SIG-M5 treated with dmso at 0.1 percent for 504 hours (cell line): ENCODE measurements at regions not wholly inside any gene's neighbourhood (a gene's known extent, or its start where the extent isn't known, plus 50 kb on each side); places are given as distances from the start of the nearest gene placed in this dataset.
A peak's percentile ranks its signal among the peaks of the same experiment; 100 is the strongest.
"Not testable (repeated sequence)": the region's sequence is repeated elsewhere in the genome, so short reads cannot be mapped to it uniquely, and the experiment has no call there.

Experiments used
- DNase-seq: peaks from one replicate; lab custom pipeline; 2025; ENCODE audit not compliant: unreplicated experiment; lab: John Stamatoyannopoulos, UW

- DNase-seq, result no peak
Observed at GRCh38 chr5:125433457-125433856, 687.0 kb upstream of the ZNF608 start.

GRCh38 chr5:125439243-125439642 is 692.8 kb upstream of the ZNF608 start:
- no peak for DNase-seq

- no peak for DNase-seq
Observed at GRCh38 chr5:125440905-125441304, 694.5 kb upstream of the ZNF608 start.

GRCh38 chr5:125446986-125447385 is 700.5 kb upstream of the ZNF608 start:
- DNase-seq, result peak; percentile 25

- no peak for DNase-seq
Observed at GRCh38 chr5:125450771-125451170, 704.3 kb upstream of the ZNF608 start.

GRCh38 chr5:125451622-125452021 is 705.2 kb upstream of the ZNF608 start:
- DNase-seq, result no peak

- no peak for DNase-seq
Observed at GRCh38 chr5:125452991-125453390, 706.6 kb upstream of the ZNF608 start.

- no peak for DNase-seq
Observed at GRCh38 chr5:125455041-125455440, 708.6 kb upstream of the ZNF608 start.

- not testable (repeated sequence) for DNase-seq
Observed at GRCh38 chr5:125456005-125456404, 709.6 kb upstream of the ZNF608 start.

GRCh38 chr5:125457617-125458016 is 711.2 kb upstream of the ZNF608 start:
- DNase-seq, result no peak

- not testable (repeated sequence) for DNase-seq
Observed at GRCh38 chr5:125458949-125459348, 712.5 kb upstream of the ZNF608 start.

GRCh38 chr5:125461641-125462072 is 715.2 kb upstream of the ZNF608 start:
- DNase-seq, result no peak

GRCh38 chr5:125463466-125464092 is 717.1 kb upstream of the ZNF608 start:
- DNase-seq, result no peak

GRCh38 chr5:125464847-125465432 is 718.5 kb upstream of the ZNF608 start:
- no peak for DNase-seq

- no peak for DNase-seq
Observed at GRCh38 chr5:125465703-125466102, 719.3 kb upstream of the ZNF608 start.

GRCh38 chr5:125467222-125467621 is 720.8 kb upstream of the ZNF608 start:
- DNase-seq, result no peak

GRCh38 chr5:125470280-125470902 is 724.0 kb upstream of the ZNF608 start:
- no peak for DNase-seq

- DNase-seq, result no peak
Observed at GRCh38 chr5:125476901-125477585, 730.6 kb upstream of the ZNF608 start.

GRCh38 chr5:125477586-125477975 is 731.1 kb upstream of the ZNF608 start:
- DNase-seq, result no peak

- DNase-seq, result peak; percentile 17
Observed at GRCh38 chr5:125478599-125478998, 732.2 kb upstream of the ZNF608 start.

- no peak for DNase-seq
Observed at GRCh38 chr5:125480911-125481310, 734.5 kb upstream of the ZNF608 start.
